ENCODE measurements at regions not wholly inside any gene's neighbourhood (a gene's known extent, or its start where the extent isn't known, plus 50 kb on each side); places are given as distances from the start of the nearest gene placed in this dataset.
"Not testable (repeated sequence)": the region's sequence is repeated elsewhere in the genome, so short reads cannot be mapped to it uniquely, and the experiment has no call there.

DNA sequence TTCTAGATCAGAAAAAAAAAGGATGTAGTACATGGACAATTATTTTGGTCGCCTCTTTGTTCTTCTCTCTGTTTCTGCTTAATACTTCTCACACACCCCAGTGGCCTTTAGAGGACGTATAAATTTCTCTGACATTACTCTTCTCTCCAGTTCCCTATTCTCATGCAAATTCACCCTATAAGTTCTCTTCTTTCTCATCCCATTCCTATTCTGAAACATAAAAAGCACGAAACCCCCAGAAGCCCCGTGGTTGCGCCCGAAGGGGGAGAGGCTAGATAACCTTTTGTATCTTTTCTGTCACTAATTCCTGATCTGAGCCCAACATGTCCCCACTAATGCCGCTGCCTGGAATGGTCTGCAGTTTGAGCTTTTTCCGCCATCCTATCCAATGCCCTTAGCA, 136.9 kb downstream of the SKIDA1 start:
- Histone ChIP-seq H3K36me3 (ENCODE audit: control insufficient read depth, insufficient read depth, low read length) (no peaks in the 10 kb centered on the region), H3K27me3 (replicated peaks; ENCODE audit: control insufficient read depth, insufficient read depth, low read length, poor library complexity, severe bottlenecking) (no peaks in the 10 kb centered on the region), H3K9me3 (ENCODE audit: control insufficient read depth, low read length) (no peaks in the 10 kb centered on the region), H3K4me1 (ENCODE audit: control insufficient read depth, insufficient read depth, low read length, poor library complexity, severe bottlenecking) (no peaks in the 10 kb centered on the region), H3K27ac (ENCODE audit: insufficient read depth, low read length, poor library complexity, severe bottlenecking) (no peak overlapping the region), H3K4me3 (ENCODE audit: insufficient read depth, low read depth, low read length, poor library complexity, severe bottlenecking) (no peak overlapping the region)
- no peak for DNase-seq

GRCh38 chr10:21387868-21388267, 137.6 kb downstream of the SKIDA1 start:
- H3K36me3 ChIP-seq (ENCODE audit: control insufficient read depth, insufficient read depth, low read length): no peaks in the 10 kb centered on the region
- H3K4me1 ChIP-seq (ENCODE audit: control insufficient read depth, insufficient read depth, low read length, poor library complexity, severe bottlenecking): no peaks in the 10 kb centered on the region
- no peaks in the 10 kb centered on the region for H3K9me3 ChIP-seq (ENCODE audit: control insufficient read depth, low read length)
- H3K27ac ChIP-seq (ENCODE audit: insufficient read depth, low read length, poor library complexity, severe bottlenecking): no peak overlapping the region
- H3K4me3 ChIP-seq (ENCODE audit: insufficient read depth, low read depth, low read length, poor library complexity, severe bottlenecking): no peak overlapping the region
- no peak for DNase-seq
- no peaks in the 10 kb centered on the region for H3K27me3 ChIP-seq (replicated peaks; ENCODE audit: control insufficient read depth, insufficient read depth, low read length, poor library complexity, severe bottlenecking)

GRCh38 chr10:21385996-21386585, 139.4 kb downstream of the SKIDA1 start:
- Histone ChIP-seq H3K4me1 (ENCODE audit: control insufficient read depth, insufficient read depth, low read length, poor library complexity, severe bottlenecking) (no peaks in the 10 kb centered on the region), H3K4me3 (ENCODE audit: insufficient read depth, low read depth, low read length, poor library complexity, severe bottlenecking) (no peak overlapping the region), H3K27ac (ENCODE audit: insufficient read depth, low read length, poor library complexity, severe bottlenecking) (no peak overlapping the region), H3K27me3 (replicated peaks; ENCODE audit: control insufficient read depth, insufficient read depth, low read length, poor library complexity, severe bottlenecking) (no peaks in the 10 kb centered on the region), H3K36me3 (ENCODE audit: control insufficient read depth, insufficient read depth, low read length) (no peaks in the 10 kb centered on the region), H3K9me3 (ENCODE audit: control insufficient read depth, low read length) (no peaks in the 10 kb centered on the region)
- DNase-seq: no peak

DNA sequence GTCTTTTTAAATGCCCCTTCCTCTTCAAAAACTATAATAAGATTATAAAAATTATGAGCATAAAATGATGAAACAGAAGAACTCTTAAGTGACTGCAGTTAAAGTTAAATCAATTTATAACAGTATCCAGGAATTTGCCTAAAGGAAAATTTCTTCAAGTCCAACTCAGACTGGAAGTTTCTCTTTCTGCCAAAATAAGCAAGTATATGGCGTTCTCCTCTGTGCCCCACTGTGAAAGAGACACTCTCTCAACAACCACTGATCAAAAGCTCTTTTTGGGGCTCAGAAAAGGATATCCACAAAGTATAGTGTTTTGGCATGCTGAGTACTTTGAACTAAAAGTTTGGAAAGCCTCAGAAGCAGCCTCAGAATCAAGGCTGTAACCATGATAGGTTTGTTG, 139.9 kb downstream of the SKIDA1 start:
- no peaks in the 10 kb centered on the region for H3K27me3 ChIP-seq (replicated peaks; ENCODE audit: control insufficient read depth, insufficient read depth, low read length, poor library complexity, severe bottlenecking)

DNA sequence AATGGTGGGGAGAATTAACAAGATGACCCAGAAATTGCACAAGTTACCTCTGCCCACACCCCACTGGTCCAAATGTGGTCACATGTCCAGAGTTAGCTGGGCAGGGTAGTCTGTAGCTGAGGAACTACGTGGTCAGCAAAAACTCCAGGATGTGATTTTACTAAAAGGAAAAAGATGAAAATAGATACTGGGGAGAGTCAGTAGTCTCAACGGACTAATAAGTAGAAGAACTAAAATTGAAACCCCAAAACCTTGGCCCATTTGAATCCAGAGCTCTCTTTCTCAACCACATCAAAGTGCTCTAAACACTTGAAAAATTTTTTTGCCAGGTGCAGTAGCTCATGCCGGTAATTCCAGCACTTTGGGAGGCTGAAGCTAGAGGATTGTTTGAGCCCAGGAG, 146.3 kb downstream of the SKIDA1 start:
- H3K27me3 ChIP-seq (replicated peaks; ENCODE audit: control insufficient read depth, insufficient read depth, low read length, poor library complexity, severe bottlenecking): no peaks in the 10 kb centered on the region
- no peaks in the 10 kb centered on the region for H3K9me3 ChIP-seq (ENCODE audit: control insufficient read depth, low read length)
- no peaks in the 10 kb centered on the region for H3K36me3 ChIP-seq (ENCODE audit: control insufficient read depth, insufficient read depth, low read length)
- no peak overlapping the region for H3K27ac ChIP-seq (ENCODE audit: insufficient read depth, low read length, poor library complexity, severe bottlenecking)
- no peak overlapping the region for H3K4me3 ChIP-seq (ENCODE audit: insufficient read depth, low read depth, low read length, poor library complexity, severe bottlenecking)
- no peaks in the 10 kb centered on the region for H3K4me1 ChIP-seq (ENCODE audit: control insufficient read depth, insufficient read depth, low read length, poor library complexity, severe bottlenecking)
- DNase-seq: no peak

More for the DNA sequence above, 139.9 kb downstream of the SKIDA1 start:
- no peaks in the 10 kb centered on the region for H3K9me3 ChIP-seq (ENCODE audit: control insufficient read depth, low read length)
- H3K27ac ChIP-seq (ENCODE audit: insufficient read depth, low read length, poor library complexity, severe bottlenecking): no peak overlapping the region
- no peaks in the 10 kb centered on the region for H3K4me1 ChIP-seq (ENCODE audit: control insufficient read depth, insufficient read depth, low read length, poor library complexity, severe bottlenecking)
- no peak overlapping the region for H3K4me3 ChIP-seq (ENCODE audit: insufficient read depth, low read depth, low read length, poor library complexity, severe bottlenecking)
- H3K36me3 ChIP-seq (ENCODE audit: control insufficient read depth, insufficient read depth, low read length): no peaks in the 10 kb centered on the region
- DNase-seq: no peak

DNA sequence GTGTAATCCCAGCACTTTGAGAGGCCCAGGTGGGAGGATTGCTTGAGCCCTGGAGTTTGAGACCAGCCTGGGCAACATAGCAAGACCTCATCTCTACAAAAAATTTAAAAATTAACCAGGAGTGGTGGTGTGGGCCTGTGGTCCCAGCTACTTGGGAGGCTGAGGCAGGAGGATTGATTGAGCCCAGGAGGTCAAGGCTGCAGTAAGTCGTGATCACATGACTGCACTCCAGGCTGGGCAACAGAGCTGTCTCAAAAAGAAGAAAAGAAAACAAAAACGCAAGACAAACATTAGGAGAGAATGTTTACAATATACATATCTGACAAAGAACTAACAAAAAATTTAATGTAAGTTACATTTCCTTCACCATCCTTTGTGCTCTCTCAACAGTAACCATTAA, 150.2 kb downstream of the SKIDA1 start:
- not testable (repeated sequence) for DNase-seq; H3K9me3 ChIP-seq (ENCODE audit: control insufficient read depth, low read length); H3K27me3 ChIP-seq (replicated peaks; ENCODE audit: control insufficient read depth, insufficient read depth, low read length, poor library complexity, severe bottlenecking); H3K36me3 ChIP-seq (ENCODE audit: control insufficient read depth, insufficient read depth, low read length); H3K4me3 ChIP-seq (ENCODE audit: insufficient read depth, low read depth, low read length, poor library complexity, severe bottlenecking); H3K4me1 ChIP-seq (ENCODE audit: control insufficient read depth, insufficient read depth, low read length, poor library complexity, severe bottlenecking); H3K27ac ChIP-seq (ENCODE audit: insufficient read depth, low read length, poor library complexity, severe bottlenecking)

DNA sequence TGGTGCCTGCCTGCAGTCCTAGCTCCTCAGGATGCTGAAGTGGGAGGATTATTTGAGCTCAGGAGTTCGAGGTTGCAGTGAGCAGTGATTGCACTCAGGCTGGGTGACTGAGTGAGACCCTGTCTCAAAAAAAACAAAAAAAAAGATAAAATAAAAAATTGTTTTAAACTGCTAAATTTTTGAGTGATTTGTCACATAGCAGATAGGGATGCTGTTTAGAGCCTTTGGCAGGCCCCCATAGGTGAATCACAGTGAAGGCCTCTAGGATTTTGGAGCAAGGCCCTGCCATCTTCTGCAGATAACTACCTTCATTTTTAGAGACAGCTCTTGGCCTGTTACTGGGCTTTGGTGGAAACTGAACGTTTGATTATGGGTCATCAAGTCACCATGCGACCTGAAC, 151.6 kb downstream of the SKIDA1 start:
- not testable (repeated sequence) for H3K9me3 ChIP-seq (ENCODE audit: control insufficient read depth, low read length); H3K4me1 ChIP-seq (ENCODE audit: control insufficient read depth, insufficient read depth, low read length, poor library complexity, severe bottlenecking); H3K36me3 ChIP-seq (ENCODE audit: control insufficient read depth, insufficient read depth, low read length); H3K27ac ChIP-seq (ENCODE audit: insufficient read depth, low read length, poor library complexity, severe bottlenecking); H3K27me3 ChIP-seq (replicated peaks; ENCODE audit: control insufficient read depth, insufficient read depth, low read length, poor library complexity, severe bottlenecking); H3K4me3 ChIP-seq (ENCODE audit: insufficient read depth, low read depth, low read length, poor library complexity, severe bottlenecking); DNase-seq

GRCh38 chr10:21372651-21373410, 152.7 kb downstream of the SKIDA1 start:
- H3K4me3 ChIP-seq (ENCODE audit: insufficient read depth, low read depth, low read length, poor library complexity, severe bottlenecking): no peak overlapping the region
- no peaks in the 10 kb centered on the region for H3K9me3 ChIP-seq (ENCODE audit: control insufficient read depth, low read length)
- H3K4me1 ChIP-seq (ENCODE audit: control insufficient read depth, insufficient read depth, low read length, poor library complexity, severe bottlenecking): no peaks in the 10 kb centered on the region
- peak in 2 of 3 donors; percentile 0 for DNase-seq
- H3K36me3 ChIP-seq (ENCODE audit: control insufficient read depth, insufficient read depth, low read length): no peaks in the 10 kb centered on the region
- H3K27me3 ChIP-seq (replicated peaks; ENCODE audit: control insufficient read depth, insufficient read depth, low read length, poor library complexity, severe bottlenecking): no peaks in the 10 kb centered on the region
- no peak overlapping the region for H3K27ac ChIP-seq (ENCODE audit: insufficient read depth, low read length, poor library complexity, severe bottlenecking)

DNA sequence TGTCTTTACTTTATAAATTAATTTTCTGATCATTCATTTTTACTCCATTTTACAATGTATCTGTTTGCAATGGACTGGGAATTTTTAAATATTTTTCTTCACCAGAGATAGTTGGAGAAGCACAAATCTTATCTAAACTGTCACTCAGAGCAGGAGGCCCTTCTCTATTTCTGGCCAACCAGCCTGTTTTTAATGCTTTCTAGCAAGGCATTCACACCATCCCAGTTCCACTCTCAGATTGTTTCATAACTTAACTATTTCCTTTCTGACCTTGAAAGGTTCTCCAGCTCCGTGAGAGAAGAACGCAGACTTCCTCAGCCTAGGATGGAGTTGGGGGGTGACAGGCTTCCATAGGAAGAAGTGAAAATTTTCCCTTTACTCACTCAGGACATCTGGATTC, 155.8 kb downstream of the SKIDA1 start:
- no peak for DNase-seq
- no peaks in the 10 kb centered on the region for H3K27me3 ChIP-seq (replicated peaks; ENCODE audit: control insufficient read depth, insufficient read depth, low read length, poor library complexity, severe bottlenecking)
- no peak overlapping the region for H3K4me3 ChIP-seq (ENCODE audit: insufficient read depth, low read depth, low read length, poor library complexity, severe bottlenecking)
- H3K36me3 ChIP-seq (ENCODE audit: control insufficient read depth, insufficient read depth, low read length): no peaks in the 10 kb centered on the region
- H3K4me1 ChIP-seq (ENCODE audit: control insufficient read depth, insufficient read depth, low read length, poor library complexity, severe bottlenecking): no peaks in the 10 kb centered on the region
- no peaks in the 10 kb centered on the region for H3K9me3 ChIP-seq (ENCODE audit: control insufficient read depth, low read length)
- H3K27ac ChIP-seq (ENCODE audit: insufficient read depth, low read length, poor library complexity, severe bottlenecking): no peak overlapping the region

DNA sequence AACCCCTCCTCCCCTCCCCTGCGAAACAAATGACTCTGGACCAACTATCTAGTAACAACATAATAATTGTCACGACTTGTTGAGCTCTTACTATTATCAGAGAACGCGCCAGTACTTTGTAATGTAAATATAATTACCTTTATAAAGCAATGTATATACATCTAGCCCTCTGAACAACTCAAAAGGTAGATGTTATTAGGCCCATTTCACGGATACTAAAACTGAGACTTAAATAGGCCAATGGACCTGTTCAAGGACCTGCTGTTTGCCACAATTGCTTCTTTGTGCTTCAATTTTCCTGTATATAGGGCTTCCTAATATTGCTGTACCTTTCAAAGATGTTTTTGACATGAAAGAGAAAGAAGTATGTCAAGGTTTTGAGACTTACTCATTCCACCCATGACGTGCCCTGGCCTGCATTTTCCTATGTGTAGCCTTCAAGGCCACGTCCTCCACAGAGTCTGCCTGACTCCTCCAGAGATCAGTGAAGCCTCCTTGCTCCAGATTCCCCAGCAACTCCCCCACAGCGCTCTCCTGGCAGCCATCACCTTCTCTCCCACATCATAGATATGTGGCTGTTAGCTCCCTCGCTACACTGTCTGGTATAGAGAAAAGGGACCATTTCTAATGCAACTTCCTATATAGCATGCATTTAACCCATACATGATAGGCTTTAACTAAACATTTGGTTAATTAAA, 156.6 kb downstream of the SKIDA1 start:
- Histone ChIP-seq H3K4me3 (ENCODE audit: insufficient read depth, low read depth, low read length, poor library complexity, severe bottlenecking) (no peak overlapping the region), H3K4me1 (ENCODE audit: control insufficient read depth, insufficient read depth, low read length, poor library complexity, severe bottlenecking) (no peaks in the 10 kb centered on the region), H3K27me3 (replicated peaks; ENCODE audit: control insufficient read depth, insufficient read depth, low read length, poor library complexity, severe bottlenecking) (no peaks in the 10 kb centered on the region), H3K9me3 (ENCODE audit: control insufficient read depth, low read length) (no peaks in the 10 kb centered on the region), H3K36me3 (ENCODE audit: control insufficient read depth, insufficient read depth, low read length) (no peaks in the 10 kb centered on the region), H3K27ac (ENCODE audit: insufficient read depth, low read length, poor library complexity, severe bottlenecking) (no peak overlapping the region)
- no peak for DNase-seq
